Heart left ventricle (tissue), 13 donors: ENCODE measurements at regions not wholly inside any gene's neighbourhood (a gene's known extent, or its start where the extent isn't known, plus 50 kb on each side); places are given as distances from the start of the nearest gene placed in this dataset.

Experiments
- POLR2A ChIP-seq, 2 donors: fragments of 450-650 bp; IDR thresholded peaks; one replicate each; pipeline ENCODE4 v1.6.1; 2017; ENCODE audit warnings: antibody characterized with exemption in 2 of 2, mild to moderate bottlenecking in 2 of 2, moderate library complexity in 2 of 2
- TF ChIP-seq, protein P1 (sequence below), 12 donors: fragments of 200-600 bp; sonication (generic) in 4 of 12; IDR thresholded peaks; one replicate each; pipeline versions ENCODE4 v1.5.0 to v1.8.0; 2018 to 2022; ENCODE audit warnings: antibody characterized with exemption in 12 of 12, mild to moderate bottlenecking in 5 of 12
- donor health status: ischemic (EF 13 %, LVEDD 7.1; RV severe dilation, severe dysfunction).
- donor health status: DM: no; HTN: yes; CAD: no.
- donor health status: DM: no; HTN: no; CAD: no.
- donor health status: ischemic (EF 25% LVEDD 6.9; RV normal size, moderate dysfunction).
- donor health status: ischemic (EF 25% LVEDD 5.7; RV mildly dilated, moderate dysfunction).
- donor health status: ischemic (EF 35%, LVEDD 5.7; RV mildly dilated, moderate dysfunction).
- donor health status: nonischemic (EF 11% LVEDD 7.7; RV severe dilation, severe dysfunction).
- donor health status: DM: yes; HTN: yes; CAD: no.
- donor health status: PGD.
- donor health status: ischemic (EF 29% LVEDD 5.4; RV normal size, mild dysfunction).
- donor health status: nonischemic (EF 23%, LVEDD 6.1; RV moderate dilation, normal function).

DNA sequence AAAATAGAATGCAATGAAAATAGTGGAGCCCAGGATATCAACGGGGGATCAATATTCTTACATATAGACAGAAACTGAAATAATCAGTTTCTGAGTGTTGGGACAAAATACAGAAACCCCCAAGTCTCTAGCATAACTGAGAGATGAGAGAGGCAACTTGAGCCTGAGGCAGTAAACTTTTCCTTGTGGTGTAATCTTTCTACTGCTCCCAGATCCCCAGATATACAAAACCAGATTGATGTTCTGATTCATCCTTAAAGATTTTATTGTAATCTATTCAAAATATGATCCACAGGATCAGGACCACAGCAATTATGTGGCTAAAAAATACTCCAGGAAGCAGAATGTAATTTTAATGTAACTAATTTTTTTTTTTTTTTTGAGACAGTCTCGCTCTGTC lies 2282.6 kb downstream of the ARAP2 start:
- TF ChIP-seq, protein P1, sequence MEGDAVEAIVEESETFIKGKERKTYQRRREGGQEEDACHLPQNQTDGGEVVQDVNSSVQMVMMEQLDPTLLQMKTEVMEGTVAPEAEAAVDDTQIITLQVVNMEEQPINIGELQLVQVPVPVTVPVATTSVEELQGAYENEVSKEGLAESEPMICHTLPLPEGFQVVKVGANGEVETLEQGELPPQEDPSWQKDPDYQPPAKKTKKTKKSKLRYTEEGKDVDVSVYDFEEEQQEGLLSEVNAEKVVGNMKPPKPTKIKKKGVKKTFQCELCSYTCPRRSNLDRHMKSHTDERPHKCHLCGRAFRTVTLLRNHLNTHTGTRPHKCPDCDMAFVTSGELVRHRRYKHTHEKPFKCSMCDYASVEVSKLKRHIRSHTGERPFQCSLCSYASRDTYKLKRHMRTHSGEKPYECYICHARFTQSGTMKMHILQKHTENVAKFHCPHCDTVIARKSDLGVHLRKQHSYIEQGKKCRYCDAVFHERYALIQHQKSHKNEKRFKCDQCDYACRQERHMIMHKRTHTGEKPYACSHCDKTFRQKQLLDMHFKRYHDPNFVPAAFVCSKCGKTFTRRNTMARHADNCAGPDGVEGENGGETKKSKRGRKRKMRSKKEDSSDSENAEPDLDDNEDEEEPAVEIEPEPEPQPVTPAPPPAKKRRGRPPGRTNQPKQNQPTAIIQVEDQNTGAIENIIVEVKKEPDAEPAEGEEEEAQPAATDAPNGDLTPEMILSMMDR (IDR thresholded peaks at IDR 0.05), result no peak
- TF ChIP-seq POLR2A (IDR thresholded peaks at IDR 0.05), result no peak
